HG02884 (cell line): ENCODE measurements at regions not wholly inside any gene's neighbourhood (a gene's known extent, or its start where the extent isn't known, plus 50 kb on each side); places are given as distances from the start of the nearest gene placed in this dataset.
"Not testable (repeated sequence)": the region's sequence is repeated elsewhere in the genome, so short reads cannot be mapped to it uniquely, and the experiment has no call there.

ENCODE experiments used
- ATAC-seq: cut with Tn5 transposase; IDR thresholded peaks from one replicate; pipeline ENCODE4 v1.9.1; 2021; ENCODE audit warnings: mild to moderate bottlenecking, moderate library complexity; ENCODE audit not compliant: unreplicated experiment

DNA sequence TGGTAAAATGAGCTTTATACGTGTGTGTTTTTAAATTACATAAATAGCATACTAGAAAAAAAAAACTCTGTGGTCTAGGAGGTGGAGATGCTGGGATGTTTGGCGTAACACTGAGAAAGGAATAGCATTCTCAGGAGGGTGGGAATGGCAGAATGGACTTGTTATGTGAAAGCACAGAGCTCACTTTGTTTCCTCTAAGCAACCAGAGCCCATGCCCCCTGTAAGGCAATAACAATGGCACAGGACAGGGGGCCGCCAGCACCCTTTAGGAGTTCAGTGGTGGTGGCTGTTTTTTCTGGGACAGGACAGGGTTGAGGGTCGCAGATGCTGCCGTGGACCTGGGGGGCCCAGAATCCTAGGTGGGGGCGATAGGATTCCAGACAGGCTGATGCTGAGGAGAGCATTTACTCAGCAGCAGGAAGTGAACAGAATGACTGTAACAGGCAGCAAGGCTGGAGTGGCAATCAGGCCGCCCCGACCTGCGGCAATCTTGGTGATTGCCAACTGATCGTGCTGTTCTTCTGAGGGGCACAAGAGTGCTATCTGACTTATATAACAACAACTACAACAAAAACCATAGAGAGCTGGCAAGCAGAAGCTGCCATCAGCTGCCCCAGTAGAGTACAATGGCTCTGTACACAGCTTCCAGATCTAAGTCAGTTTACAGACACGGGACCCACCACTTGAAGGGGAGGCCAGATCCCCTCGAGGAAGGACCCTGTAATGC is 160.4 kb downstream of the UACA start:
- no peak for ATAC-seq

DNA sequence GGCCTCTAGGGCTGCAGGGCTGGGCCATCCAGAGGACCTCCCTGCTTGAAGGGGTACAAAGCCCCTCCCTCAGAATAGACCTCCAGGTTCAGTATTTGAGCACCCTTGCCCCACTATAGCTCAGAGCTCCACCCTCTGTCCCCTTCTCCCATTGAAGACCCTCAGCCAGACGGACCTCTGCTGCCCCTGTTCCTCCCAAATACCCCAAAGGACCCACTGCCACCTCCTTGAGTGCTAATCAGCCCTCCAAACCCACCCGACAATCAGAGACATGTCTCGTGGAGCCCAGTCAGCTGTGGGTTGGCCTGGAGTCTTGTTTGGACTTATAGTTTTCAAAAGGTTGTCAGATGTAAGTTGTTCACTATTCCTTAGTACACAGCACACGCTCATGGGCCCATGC is 161.1 kb downstream of the UACA start:
- no peak for ATAC-seq

DNA sequence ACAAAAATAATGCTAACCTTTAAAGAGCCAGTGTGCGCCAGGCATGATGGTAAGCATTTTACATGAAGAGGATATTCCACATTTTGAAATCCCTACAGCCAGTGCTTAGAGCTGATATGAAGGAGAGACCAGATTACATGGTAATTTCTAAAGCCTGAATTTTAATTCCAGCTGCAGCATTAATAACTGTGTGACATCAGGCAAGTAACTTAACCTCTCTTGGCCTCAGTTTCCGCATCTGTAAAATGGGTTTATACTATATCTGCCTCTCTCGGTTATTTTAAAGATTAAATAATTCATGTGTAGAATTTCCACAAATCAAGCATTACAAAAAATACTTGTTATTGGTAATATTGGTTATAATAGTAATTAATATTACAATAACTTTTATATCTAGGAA is 165.4 kb downstream of the UACA start:
- no peak for ATAC-seq

DNA sequence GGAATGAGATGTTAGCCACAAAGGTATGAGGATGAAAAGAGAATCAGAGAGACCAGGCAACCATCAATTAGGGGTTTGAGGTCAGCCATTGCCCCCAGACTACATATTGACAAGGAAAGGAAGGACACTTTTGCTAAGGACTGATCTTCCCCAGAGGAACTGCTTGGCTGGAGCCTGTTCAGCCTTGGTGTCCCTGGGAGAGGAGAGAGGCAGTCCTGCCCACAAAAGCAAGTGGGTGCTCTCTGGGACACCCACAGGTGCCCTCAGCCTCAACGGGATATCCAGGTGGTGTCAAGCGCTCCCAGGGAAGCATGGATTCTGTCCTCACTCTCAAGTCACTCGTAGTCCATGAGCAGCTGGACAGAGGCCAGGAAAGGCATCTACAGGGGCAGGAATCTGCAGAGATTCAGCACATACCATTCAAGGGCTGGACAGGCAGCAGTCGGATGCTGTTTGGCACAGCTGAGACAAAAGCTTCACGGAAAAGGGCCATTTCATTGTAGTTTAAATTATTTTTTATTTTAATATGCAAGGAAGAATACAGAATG is 166.2 kb downstream of the UACA start:
- ATAC-seq = no peak

DNA sequence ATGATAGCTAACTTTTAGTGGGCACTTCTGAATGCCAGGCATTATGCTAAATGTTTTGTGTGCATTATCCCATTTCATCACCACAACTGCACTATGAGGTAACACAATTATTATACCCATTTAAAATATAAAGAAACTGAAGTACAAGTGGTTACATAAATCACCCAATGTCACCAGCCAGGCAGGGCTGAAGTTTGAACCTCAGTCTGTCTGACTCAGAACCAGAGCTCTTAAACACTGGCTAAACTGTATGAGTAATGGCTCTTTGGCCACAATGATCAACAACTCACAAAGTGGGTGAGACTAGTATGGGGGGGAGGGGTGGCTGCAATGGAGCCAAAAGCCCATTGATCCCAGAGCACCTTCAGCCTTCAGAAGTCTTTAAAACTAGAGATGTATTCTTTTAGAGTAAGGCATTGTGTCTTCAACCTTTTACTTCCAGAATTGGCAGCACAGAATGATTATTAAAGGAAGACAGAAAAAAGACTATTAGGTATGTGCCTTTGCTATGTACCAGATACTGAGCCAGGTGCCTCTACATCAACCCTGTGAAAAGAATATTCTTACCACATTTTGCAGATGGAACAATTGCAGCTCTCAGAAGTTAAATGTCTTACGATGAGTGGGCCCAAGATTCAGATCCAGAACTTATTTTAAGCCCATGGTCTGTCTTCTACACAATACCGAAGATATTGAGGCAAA is 166.9 kb downstream of the UACA start:
- no peak for ATAC-seq

DNA sequence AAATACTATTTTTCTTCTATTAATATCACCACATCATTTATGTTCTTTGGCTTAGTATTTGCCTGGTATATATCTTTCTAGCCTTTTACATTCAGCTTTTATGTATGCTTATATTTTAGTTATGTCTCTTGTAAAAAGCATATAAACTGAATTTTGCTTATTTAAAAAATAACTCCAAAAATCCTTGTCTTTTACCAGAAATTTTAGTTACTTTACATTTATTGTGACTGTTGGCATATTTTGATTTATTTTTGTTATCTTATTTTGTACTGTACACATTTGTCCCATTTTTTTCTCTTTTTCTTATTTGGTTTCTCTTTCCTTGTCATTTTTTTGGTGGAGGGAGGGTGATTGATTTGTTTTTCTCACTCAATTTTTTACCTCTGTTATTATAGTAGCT is 169.6 kb downstream of the UACA start:
- ATAC-seq = no peak

DNA sequence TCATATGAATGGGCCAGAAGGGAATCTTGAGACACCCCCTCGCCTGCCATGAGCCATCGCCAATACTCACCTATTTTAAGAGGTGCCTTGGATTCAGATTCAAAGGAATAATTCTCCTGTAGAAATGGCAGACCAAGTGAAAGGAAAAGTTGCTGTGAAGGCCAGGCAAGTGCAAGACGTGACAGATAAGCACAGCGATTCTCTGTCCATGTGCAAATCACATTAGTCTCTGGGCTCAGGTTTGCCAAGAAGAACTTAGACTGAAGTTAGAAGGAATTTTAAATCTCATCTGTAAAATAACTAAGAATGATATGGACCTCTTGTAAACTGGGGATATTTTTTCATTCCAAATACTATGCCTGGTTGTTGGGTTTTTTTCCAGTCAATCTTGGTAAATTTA is 173.6 kb downstream of the UACA start:
- ATAC-seq = no peak

DNA sequence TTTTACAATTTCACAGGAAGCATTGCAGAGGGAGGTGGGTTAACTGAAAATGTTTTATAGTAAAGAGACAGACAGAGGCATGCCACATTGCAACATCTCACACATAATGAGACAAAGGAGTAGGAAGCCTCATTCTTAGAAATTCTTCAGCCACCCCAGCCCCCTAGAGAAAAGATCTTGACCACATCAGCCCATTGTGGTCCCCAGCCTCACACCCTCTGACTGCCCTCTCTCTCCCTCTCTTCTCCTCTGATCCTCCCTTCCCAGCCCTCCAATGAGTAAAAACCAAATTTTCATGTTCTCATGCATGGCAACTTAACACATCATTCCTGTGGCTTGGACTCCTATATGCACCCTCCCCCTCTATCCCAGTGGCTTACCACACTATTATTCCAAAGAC is 174.1 kb downstream of the UACA start:
- ATAC-seq = no peak

DNA sequence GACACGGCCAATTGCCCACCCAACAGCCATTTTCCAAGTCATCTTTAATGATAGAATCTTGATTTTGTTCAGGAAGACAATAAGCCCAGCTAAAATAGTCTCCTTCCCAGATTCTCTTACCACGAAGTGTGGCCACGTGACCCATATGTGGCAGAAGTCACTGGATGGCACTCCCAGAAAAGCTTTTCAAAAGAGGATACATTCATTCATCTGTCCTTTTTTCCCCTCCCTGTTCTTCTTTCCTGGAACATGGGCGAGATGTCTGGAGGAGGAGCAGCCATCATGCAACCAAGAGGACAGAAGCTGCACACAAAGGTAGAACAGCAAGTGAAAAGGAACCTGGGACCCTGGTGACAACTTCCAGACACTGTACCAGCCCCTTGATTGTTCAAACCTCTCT is 174.7 kb downstream of the UACA start:
- no peak for ATAC-seq

DNA sequence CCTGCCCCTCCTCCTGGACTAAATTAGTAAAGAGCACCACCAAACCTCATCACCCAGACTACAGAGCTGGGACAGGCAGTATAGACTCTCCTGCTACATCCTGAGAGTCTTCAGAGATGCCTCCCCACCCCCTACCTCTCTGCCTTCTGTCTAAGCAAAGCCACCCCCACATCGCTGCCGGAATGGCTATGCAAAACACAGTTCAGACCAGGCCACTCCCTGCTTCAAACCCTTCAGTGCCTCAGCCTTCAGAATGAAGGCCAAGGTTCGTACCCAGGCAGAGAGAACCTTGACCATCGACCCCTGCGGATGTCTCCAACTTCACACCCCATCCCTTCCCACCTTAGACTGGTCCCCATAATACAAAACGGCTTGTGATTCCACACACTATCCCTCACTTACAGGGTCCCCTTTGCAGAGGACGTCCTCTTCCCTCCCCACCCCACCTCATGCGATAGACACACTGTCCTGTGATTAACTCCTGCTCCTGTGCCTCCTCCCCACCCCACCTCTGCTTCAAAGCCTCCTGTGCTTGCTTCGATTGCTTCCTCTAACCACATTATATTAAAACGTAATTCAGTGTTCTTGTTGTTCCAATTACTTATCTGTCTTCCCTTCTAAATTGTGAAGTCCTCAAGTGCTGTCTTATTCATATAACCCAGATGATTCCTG is 175.3 kb downstream of the UACA start:
- ATAC-seq = no peak

DNA sequence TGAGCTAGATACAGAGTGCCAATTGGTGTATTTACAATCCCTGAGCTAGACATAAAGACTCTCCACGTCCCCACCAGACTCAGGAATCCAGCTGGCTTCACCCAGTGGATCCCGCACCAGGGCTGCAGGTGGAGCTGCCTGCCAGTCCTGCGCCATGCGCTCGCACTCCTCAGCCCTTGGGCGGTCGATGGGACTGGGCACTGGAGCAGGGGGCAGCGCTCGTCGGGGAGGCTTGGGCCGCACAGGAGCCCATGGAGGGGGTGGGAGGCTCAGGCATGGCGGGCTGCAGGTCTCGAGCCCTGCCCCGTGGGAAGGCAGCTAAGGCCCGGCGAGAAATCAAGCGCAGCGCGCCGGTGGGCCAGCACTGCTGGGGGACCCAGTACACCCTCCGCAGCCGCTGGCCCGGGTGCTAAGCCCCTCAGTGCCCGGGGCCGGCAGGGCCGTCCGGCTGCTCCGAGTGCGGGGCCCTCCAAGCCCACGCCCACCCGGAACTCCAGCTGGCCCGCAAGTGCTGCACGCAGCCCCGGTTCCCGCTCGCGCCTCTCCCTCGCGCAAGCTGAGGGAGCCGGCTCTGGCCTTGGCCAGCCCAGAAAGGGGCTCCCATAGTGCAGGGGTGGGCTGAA is 176.2 kb downstream of the UACA start:
- not testable (repeated sequence) for ATAC-seq

DNA sequence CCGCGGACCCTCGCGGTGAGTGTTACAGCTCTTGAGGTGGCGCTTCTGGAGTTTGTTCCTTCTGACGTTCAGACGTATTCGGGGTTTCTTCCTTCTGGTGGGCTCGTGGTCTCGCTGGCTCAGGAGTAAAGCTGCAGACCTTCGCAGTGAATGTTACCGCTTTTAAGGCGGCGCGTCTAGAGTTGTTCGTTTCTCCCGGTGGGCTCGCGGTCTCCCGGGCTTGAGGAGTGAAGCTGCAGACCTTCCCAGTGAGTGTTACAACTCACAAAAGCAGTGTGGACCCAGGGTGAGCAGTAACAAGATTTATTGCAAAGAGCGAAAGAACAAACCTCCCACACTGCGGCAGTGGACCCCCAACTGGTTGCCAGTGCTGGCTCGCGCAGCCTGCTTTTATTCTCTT is 177.1 kb downstream of the UACA start:
- ATAC-seq = no peak

DNA sequence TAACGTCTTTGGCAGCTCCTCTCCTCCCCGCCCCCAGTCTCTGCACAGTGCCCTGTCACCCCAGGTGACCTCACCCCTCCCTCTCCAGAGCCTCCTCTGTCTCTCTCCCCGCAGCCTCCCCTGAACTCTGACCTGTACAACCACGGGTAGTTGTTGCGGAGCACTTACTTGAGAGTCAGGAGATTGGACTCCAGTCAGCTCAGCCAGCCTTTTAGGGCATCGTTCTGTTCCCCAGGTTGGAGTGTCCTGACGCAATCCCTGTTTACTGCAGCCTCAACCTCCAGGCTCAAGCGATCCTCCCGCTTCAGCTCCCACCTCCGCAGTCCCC is 177.7 kb downstream of the UACA start:
- ATAC-seq = no peak

DNA sequence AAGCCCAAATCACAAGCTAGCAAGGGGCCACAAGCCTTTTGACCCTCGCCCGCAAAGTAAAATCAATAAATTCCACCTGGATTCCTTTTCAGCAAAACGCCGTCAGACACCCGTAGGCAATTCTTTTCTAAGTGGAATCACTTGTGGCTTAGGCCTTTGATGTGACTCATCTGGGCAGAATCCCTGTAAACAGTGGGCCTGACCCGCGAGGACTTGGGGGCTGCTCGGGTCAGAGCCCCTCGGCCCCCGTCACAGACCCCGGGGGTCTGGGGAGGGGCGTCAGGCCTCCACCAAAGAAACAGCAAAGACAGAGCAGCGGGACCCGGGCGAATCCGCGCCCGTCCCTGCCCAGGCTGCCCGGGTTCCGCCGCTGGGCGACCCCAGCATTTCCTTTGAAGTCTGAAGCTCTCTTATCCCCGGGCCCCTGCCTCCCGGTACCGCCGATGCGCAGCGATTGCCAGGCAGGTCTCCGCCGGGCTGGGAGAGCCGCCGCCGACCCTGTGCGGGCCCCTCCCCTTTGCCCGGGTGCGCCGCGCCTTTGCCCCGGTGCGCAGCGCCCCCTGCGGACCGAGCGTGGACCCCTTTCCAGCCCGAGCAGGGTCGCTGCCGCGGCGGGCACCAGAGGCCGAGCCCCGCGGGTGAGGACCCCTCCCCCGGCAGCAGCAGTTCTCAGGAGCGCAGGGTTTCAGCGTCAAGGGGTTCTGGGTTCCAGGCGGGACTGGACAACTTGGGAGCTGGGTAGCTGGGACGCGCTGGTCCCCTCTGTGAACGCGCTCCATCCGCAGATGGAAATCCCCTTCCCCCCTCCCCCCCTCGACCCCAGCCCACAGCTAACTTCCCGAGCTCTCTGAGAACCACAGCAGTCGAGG is 178.3 kb downstream of the UACA start:
- no peak for ATAC-seq

DNA sequence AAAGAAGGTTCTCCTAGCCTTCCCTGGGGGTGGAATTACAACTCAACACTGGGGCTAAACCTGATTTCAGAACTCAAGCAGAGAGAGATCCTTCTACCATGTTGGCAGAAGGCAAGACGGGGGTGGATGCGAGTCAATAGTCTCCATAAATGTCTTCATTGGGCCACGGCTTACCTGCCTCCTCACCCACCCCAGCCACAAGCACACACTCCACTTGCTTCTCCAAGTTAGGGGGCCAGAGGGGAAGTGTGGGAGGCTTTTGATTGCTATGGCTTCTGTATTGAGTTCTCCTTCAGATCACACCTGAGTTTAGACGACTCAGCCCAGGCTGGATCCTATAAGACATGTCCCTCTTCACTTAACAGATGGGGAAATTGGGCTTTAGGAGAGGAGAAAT is 178.9 kb downstream of the UACA start:
- no peak for ATAC-seq

DNA sequence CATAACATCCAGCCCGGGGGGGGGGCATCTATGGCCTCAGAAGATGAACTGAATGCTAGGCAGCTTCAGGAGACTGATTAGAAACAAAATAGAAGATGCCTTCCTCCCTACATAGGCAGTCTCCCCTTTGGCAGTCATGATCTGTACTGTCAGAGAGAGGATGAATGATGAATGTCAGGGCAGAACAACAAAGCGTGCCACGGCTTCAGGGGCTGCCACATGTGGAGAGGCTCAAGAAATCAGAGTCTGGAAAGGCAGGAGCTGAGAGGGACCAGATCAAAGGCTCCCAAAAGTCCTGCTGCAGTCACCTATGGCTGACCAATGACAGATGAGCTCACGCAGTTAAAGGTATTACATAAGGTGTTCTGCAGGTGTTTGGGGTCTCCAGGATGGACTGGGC is 180.4 kb downstream of the UACA start:
- ATAC-seq = no peak

DNA sequence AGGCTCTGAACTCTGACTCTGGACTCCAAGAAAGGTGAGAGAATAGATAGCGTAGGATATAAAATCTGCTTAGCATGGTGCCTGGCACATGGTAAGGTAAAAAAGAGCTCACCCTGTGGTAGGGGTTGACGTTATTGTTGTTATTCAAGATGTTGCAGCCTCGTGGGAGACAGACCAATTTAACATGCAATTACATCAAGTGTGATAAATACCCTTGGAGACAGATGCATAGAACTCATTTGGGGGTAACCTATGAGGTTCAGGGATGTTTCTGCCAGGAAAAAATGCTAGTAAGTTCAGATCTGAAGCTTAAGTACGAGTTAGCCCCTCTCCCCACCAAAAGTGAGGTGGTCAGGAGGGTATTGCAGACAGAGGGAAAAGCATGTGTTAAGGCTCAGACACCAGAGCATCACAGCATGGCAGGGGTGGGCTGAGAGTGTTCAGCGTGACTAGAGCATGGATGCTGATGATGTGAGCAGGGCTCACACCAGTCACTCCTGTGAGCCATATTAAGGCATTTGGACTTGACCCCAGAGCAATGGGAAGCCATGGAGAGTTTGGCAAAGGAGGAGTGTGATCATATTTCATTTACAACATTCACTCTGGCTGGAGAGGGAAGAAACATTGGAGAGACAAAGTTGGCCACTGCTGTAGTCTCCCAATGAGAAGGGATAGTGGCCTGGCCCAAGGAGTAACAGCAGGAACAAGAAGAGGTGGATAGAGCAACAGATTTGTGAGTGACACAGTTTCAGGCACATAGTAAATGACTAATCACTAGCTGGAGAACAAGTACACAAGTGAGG is 181.0 kb downstream of the UACA start:
- ATAC-seq = no peak

DNA sequence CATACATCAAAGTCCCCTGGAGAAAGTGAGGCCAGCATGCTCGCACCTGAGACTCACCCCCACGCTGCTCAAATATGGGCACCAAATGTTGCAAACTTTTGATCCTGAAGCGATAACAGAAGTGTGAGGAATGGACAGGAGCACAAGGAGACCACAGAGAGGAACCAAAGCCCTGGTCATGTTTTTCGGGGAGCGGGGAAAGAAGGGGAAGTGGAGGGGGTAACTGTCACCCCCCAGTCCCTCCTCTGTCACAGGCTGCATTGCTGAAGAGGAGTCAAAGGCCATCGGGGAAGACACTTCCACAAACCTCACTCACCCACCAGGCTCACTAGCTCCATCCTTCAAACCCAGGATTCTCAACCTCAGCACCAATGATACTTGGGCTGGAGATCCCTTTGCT is 182.4 kb downstream of the UACA start:
- no peak for ATAC-seq

DNA sequence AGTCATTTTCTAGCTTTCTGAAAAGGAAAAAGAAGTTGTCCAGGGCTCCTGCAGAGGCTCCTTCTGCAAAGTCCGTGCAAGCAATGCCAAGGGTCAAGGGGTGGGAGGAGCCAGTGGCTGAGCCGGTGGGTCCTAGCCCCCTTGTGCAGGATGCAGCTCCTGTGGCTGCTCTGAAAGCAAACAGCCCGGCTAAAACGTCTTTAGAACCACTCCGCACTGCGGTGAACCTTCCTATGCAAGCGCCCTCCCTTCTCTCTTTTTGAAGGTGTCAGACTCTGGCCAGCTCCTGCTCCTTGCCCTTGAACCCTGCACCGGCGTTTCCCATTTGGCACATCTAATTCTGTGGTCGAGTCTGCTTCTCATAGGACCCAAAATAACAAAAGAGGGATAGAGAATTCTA is 183.1 kb downstream of the UACA start:
- no peak for ATAC-seq

DNA sequence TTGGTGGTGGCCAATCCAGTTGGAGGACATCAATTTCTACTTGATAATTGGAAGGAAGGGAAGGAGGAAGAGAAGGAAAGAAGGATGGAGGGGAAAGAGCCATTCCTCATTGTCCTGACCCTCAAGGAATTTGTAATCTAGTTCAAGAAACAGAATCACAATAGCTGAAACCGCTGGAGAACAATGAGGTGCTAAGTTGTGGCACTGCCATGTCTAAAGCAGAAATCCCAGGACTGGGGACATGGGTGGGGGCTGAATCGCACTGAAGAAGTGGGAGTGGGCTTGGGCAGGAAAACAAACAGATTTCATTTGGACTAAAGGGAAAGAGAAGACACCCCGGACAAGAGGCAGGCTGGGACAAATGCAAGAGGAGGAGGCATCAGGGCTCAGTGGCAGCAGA is 183.6 kb downstream of the UACA start:
- no peak for ATAC-seq
